Panc1 (cell line): ENCODE measurements at regions not wholly inside any gene's neighbourhood (a gene's known extent, or its start where the extent isn't known, plus 50 kb on each side); places are given as distances from the start of the nearest gene placed in this dataset.

ENCODE experiments used
- SIN3A ChIP-seq: IDR thresholded peaks from 2 replicates; pipeline ENCODE4 v1.6.1; 2012; ENCODE audit warnings: low read depth, mild to moderate bottlenecking, low read length, moderate library complexity, borderline replicate concordance; ENCODE audit not compliant: insufficient read depth
- TCF7L2 ChIP-seq: IDR thresholded peaks from 2 replicates; pipeline ENCODE4 v1.6.1; 2011; ENCODE audit warnings: mild to moderate bottlenecking, low read depth, low read length, inconsistent platforms
- TF ChIP-seq, protein P1 (sequence below): fragments of 450-650 bp; IDR thresholded peaks from 2 replicates; pipeline ENCODE4 v1.5.1; 2017; ENCODE audit warnings: mild to moderate bottlenecking
- TF ChIP-seq, protein P2 (sequence below), 2 experiments: IDR thresholded peaks; 2 replicates each; pipeline ENCODE4 v1.6.1; 2011 to 2012; ENCODE audit warnings: low read depth in 2 of 2, control low read depth in 1 of 2, low read length in 1 of 2, mild to moderate bottlenecking in 1 of 2, moderate library complexity in 1 of 2; ENCODE audit not compliant: insufficient read depth in 1 of 2

DNA sequence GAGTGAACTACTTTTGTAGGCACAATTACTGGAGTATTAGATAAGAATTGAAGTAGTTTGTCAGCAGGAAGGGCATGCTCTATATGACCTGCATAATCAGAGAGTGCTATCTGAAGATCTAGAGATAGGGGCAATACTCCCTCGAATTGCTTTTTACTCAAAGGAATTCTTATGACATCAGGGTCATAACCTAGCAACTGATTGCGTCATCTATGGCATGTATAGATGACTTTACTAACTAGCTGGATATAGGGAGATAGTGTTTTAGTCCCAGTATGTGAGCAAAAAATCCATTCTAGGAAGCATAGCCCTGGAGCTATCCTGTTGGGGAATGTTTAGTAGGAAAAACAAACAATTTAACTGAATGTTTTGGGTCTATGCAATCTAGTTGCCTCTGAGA is 109.5 kb upstream of the ZNF267 start:
- TF ChIP-seq SIN3A (no peak), TCF7L2 (no peak)
- TF ChIP-seq, protein P1, sequence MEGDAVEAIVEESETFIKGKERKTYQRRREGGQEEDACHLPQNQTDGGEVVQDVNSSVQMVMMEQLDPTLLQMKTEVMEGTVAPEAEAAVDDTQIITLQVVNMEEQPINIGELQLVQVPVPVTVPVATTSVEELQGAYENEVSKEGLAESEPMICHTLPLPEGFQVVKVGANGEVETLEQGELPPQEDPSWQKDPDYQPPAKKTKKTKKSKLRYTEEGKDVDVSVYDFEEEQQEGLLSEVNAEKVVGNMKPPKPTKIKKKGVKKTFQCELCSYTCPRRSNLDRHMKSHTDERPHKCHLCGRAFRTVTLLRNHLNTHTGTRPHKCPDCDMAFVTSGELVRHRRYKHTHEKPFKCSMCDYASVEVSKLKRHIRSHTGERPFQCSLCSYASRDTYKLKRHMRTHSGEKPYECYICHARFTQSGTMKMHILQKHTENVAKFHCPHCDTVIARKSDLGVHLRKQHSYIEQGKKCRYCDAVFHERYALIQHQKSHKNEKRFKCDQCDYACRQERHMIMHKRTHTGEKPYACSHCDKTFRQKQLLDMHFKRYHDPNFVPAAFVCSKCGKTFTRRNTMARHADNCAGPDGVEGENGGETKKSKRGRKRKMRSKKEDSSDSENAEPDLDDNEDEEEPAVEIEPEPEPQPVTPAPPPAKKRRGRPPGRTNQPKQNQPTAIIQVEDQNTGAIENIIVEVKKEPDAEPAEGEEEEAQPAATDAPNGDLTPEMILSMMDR = no peak
- TF ChIP-seq, protein P2, sequence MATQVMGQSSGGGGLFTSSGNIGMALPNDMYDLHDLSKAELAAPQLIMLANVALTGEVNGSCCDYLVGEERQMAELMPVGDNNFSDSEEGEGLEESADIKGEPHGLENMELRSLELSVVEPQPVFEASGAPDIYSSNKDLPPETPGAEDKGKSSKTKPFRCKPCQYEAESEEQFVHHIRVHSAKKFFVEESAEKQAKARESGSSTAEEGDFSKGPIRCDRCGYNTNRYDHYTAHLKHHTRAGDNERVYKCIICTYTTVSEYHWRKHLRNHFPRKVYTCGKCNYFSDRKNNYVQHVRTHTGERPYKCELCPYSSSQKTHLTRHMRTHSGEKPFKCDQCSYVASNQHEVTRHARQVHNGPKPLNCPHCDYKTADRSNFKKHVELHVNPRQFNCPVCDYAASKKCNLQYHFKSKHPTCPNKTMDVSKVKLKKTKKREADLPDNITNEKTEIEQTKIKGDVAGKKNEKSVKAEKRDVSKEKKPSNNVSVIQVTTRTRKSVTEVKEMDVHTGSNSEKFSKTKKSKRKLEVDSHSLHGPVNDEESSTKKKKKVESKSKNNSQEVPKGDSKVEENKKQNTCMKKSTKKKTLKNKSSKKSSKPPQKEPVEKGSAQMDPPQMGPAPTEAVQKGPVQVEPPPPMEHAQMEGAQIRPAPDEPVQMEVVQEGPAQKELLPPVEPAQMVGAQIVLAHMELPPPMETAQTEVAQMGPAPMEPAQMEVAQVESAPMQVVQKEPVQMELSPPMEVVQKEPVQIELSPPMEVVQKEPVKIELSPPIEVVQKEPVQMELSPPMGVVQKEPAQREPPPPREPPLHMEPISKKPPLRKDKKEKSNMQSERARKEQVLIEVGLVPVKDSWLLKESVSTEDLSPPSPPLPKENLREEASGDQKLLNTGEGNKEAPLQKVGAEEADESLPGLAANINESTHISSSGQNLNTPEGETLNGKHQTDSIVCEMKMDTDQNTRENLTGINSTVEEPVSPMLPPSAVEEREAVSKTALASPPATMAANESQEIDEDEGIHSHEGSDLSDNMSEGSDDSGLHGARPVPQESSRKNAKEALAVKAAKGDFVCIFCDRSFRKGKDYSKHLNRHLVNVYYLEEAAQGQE (IDR thresholded peaks at IDR 0.05; ENCODE audit: insufficient read depth in 1 of 2, low read depth in 2 of 2, low read length in 1 of 2) = no peak
